K562 (cell line): ENCODE measurements at regions not wholly inside any gene's neighbourhood (a gene's known extent, or its start where the extent isn't known, plus 50 kb on each side); places are given as distances from the start of the nearest gene placed in this dataset.

Experiments used
- BRF2 ChIP-seq: IDR thresholded peaks from 3 replicates; pipeline ENCODE4 v1.6.1; 2011; ENCODE audit warnings: borderline replicate concordance, mild to moderate bottlenecking; ENCODE audit not compliant: insufficient read length, insufficient read depth
- CHAMP1 ChIP-seq: fragments of 450-650 bp; IDR thresholded peaks from 2 replicates; pipeline ENCODE4 v1.6.1; 2016; ENCODE audit warnings: mild to moderate bottlenecking
- FOXP4 ChIP-seq: sonication (generic); formaldehyde crosslinking; IDR thresholded peaks from 2 replicates; pipeline ENCODE4 v1.8.0; 2022; ENCODE audit warnings: mild to moderate bottlenecking, missing genetic modification reagents, borderline replicate concordance
- NCOA6 ChIP-seq: fragments of 450-650 bp; IDR thresholded peaks from 2 replicates; pipeline ENCODE4 v1.6.1; 2017; ENCODE audit warnings: mild to moderate bottlenecking
- PML ChIP-seq: IDR thresholded peaks from 2 replicates; pipeline ENCODE4 v1.6.1; 2012; ENCODE audit warnings: low read length, inconsistent platforms
- PTTG1 ChIP-seq: fragments of 450-650 bp; IDR thresholded peaks from 2 replicates; pipeline ENCODE4 v1.6.1; 2016; ENCODE audit warnings: low read depth, mild to moderate bottlenecking, missing genetic modification characterization, missing compliant biosample characterization
- RBM39 ChIP-seq: fragments of 200-400 bp; formaldehyde crosslinking; optimal IDR thresholded peaks from 2 replicates; pipeline ENCODE3; 2018; ENCODE audit warnings: low read depth, low read length
- SAFB2 ChIP-seq: fragments of 200-400 bp; formaldehyde crosslinking; IDR thresholded peaks from 2 replicates; pipeline ENCODE4 v1.6.1; 2018; ENCODE audit warnings: borderline replicate concordance, low read length, low read depth, moderate library complexity; ENCODE audit not compliant: severe bottlenecking
- SMARCA4 ChIP-seq: fragments of 450-650 bp; IDR thresholded peaks from 2 replicates; pipeline ENCODE4 v1.6.1; 2016
- YBX1 ChIP-seq: fragments of 450-650 bp; IDR thresholded peaks from 2 replicates; pipeline ENCODE4 v1.7.1; 2016; ENCODE audit warnings: mild to moderate bottlenecking
- ZNF398 ChIP-seq: fragments of 250-450 bp; sonication (Bioruptor Pico); IDR thresholded peaks from 2 replicates; pipeline ENCODE4 v1.8.0; 2021; ENCODE audit warnings: moderate library complexity, mild to moderate bottlenecking, inconsistent platforms
- ZNF584 ChIP-seq: fragments of 200-800 bp; sonication (Bioruptor generic); IDR thresholded peaks from 2 replicates; pipeline ENCODE4 v1.6.1; 2016; ENCODE audit warnings: low read depth, mild to moderate bottlenecking, missing genetic modification characterization, missing compliant biosample characterization
- ZNF592 ChIP-seq: fragments of 450-650 bp; IDR thresholded peaks from 2 replicates; pipeline ENCODE4 v1.6.1; 2017; ENCODE audit warnings: antibody characterized with exemption, mild to moderate bottlenecking

GRCh38 chr5:96228408-96228807 is 204.6 kb downstream of the PCSK1 start (continued):
- TF ChIP-seq ZNF592 = no peak
- TF ChIP-seq BRF2 = no peak
- no peak for TF ChIP-seq YBX1
- TF ChIP-seq ZNF584 (CRISPR knock-in tag) = no peak
- TF ChIP-seq PML = no peak
- TF ChIP-seq ZNF398 (CRISPR knock-in tag) = no peak
- no peak for TF ChIP-seq PTTG1
- TF ChIP-seq SAFB2 = no peak
- no peak for TF ChIP-seq SMARCA4
- no peak for TF ChIP-seq RBM39
- no peak for TF ChIP-seq CHAMP1
- no peak for TF ChIP-seq NCOA6
- TF ChIP-seq FOXP4 (CRISPR knock-in tag) = no peak
